HG03558 (cell line): ENCODE measurements at regions not wholly inside any gene's neighbourhood (a gene's known extent, or its start where the extent isn't known, plus 50 kb on each side); places are given as distances from the start of the nearest gene placed in this dataset.

Experiments used
- ATAC-seq: cut with Tn5 transposase; IDR thresholded peaks from one replicate; pipeline ENCODE4 v1.9.1; 2021; ENCODE audit warnings: moderate number of reproducible peaks; ENCODE audit not compliant: unreplicated experiment; ENCODE audit errors: extremely low read depth

DNA sequence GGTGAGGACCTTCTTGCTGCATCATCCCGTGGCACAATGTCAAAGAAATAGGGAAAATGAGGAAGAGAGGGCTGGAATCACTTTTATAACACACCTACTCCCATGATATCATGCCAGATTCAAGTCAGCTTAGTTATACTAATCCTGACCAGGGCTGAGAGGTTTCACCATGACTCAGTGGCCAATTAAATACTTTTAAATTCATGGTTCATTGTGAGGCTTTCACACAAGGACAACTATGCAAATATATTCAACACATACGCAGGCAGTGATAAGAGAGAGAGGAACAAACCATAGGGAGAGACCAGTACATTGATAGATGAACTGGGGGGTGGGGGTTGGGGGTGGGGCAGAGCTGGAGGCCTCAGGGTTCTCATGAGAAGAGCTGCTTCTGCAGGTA is 313.1 kb downstream of the LRFN2 start:
- no peak for ATAC-seq

DNA sequence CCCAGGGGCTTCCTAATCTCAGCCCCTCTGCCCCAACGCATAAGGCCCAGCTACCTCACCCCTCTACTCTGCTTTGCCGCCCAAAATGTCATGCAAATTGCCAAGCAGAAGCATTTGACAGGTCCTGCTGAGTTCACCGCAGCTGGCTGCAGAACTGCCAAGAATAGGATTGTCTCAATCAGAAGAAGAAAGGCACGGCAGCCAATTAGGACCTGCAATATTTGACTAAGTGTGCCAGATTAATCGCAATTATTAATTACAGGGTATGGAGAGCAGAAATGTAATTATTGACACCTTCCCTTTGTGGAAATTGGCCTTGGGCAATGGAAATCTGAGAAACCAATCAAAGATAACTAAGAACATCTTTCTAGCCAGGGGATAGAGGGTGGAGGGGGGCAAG is 318.6 kb downstream of the LRFN2 start:
- ATAC-seq, result no peak

DNA sequence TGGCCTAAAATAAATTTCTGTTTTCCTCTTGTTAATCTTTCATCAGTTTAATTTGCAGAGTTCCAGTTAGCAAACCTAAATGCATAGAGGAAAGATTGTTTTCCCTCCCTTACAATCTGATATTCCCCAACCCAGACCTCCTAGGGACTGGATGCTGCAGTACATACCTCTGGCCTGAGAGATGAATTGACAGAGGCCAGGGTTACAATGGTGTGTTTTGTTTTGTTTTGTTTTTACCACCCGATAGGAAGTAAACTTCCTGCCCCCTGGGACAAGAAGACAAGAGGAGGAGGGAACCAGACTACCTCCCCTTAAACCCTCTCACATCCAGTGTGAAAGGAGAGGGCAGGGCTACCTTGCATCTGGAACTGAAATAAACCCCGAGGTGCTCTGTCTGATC is 319.0 kb downstream of the LRFN2 start:
- no peak for ATAC-seq

DNA sequence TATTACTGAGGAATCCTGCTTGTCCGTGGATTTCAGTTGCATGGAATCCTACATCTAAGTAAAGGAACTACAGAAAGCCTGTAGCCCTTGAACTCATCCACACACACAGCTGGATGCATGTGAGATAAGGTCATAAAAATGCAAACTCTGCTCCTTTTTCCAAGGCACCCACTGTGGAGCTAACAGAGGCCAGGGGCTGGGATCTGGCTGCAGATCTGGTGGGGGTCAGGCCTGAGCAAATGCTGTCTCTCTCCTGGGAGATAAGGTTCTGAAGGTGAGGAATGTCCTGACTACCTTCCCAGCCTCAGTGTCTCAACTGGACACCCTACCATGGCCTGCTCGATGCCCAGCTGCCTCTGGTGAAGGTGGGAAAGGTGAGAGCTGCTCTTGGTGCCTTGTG is 321.5 kb downstream of the LRFN2 start:
- ATAC-seq, result no peak

DNA sequence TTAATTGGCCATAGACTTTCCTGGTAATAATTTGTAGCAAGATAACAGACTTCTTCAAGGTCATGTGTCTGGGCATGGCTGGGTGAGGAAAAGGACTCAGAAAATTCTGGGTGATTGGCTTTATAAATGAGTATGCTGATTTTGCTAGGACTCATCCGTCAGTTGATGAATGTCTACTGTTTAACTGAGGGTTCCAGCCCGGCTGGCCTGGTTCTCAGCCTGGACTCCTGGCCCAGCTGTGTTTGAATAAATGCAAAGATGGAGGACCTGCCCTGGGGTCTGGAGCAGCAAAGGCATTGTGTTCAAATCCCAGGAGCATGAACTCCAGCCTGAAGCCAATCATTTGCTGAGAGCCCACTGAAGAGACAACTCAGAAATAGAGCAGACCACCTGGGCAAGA is 323.2 kb downstream of the LRFN2 start:
- no peak for ATAC-seq

DNA sequence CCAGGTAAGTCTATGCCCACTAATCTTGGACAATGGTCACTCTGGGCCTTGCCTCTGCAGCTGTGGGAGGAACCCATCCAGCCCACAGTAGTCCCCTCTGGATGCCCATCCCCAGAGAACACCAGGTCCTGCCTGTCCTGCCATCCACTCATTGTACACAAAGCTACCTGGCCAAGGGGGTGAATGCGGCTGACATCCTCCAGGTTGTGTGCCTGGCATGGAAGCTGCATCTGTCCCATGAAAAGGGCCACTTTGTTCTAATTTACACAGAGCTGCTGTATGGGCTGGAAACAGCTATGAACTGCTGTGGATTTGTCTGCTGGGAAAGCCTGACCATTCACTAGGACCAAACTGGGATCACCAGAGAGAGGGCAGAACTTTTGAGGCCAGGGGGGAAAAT is 324.8 kb downstream of the LRFN2 start:
- no peak for ATAC-seq

DNA sequence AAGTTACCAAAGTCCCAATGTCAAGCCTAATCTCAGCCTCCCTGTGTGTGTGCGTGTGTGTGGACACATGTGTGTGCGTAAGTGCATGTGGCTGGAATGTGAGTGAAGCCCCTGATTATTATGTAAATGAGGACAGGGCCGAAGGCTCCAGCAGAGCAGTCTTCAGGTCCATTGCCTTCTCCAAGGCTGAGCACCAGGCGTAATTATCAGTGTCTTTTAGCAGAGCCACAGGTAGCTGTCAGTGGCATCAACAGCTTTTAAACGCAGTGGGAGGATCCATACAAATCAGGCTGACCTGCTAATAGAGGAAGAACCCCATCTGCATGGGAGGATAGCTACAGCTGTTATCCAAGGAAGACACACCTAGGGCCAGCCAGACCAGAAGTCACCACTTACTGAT is 324.3 kb upstream of the MOCS1 start:
- ATAC-seq, result no peak

GRCh38 chr6:40256831-40257230 is 322.6 kb upstream of the MOCS1 start:
- ATAC-seq, result no peak

- ATAC-seq, result no peak
These were observed 322.0 kb upstream of the MOCS1 start for GRCh38 chr6:40256224-40256623.

DNA sequence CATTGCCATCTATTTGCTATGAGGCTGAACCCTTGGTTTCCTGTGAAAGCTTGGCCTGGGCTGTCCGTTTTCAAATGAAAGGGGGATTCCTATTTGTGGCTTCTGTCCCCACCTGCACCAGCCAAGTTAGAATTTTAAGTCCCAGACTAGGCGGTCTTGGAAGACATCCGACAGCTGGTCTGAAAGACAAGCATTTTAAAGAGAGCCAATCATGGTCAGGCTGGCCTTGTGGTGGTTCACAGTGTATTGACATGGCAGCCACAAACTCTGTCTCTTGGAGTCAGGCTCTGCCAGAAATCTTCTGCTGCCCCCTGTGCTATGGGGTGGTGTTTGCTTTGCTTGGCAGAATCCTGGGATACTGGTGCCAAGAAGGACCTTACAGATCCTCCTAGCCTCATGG is 319.2 kb upstream of the MOCS1 start:
- ATAC-seq, result no peak

DNA sequence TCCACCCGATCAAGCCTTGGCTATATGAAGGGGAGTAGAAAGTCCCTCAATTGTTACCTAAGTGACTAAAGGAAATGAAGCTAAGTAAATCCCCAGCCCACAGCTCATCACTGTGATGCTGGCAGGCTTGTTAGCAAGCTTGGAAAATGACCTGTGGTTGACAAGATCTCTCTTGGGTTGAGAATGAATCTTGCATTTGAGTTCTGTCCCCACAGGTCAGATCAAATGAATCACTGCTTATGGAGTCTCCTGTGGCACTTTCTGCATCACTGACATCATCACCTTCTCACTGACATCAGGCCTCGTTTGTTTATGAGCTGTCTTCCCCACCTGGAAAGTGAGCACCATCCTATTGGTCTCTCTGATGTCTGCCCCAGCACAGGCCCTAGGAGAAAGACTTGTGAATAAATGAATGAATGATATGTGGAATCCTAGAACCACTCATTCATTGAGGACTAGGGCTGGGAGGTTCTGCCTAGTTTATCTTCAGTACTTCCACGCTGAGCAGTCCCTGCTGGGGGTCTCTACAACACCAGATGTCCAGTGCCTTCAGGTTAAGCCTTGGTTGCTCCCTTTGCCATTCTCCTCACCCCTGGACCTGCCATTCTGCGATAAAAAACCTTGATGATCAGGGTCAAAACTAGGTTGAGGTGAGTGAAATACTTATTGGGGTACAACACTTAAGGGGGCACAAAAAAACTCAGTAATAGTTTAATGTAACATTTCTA is 318.4 kb upstream of the MOCS1 start:
- ATAC-seq, result no peak

DNA sequence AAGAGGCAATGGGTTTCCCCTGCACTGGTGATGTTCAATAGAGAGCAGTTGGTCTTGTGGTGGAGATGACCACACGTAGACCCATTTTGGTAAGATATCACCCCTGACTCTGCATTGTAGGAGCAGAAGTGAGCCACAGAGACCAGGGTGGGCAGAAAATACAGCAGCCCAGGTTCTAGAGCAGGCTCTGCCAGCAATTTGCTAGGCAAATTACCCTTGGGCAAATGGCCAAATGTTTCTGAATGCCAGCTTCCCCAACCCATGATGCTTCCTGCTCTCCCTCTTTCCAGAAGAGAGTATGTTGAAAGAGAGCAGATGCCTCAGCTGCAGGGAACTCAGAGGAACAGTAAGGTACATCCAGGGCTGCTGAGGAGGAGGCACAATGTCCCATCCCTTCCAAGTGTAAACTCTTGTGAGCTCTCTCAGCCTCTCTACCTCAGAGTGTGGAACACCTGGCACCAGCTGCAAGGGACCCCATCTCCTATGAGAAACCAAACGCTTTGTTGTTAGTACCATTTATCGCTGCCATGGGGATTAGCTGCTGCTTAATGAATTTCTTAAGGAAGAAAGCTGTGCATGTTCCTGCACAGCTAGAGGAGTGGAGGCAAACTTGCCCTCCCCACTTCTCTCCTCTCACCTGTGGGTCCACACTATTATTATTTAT is 317.5 kb upstream of the MOCS1 start:
- no peak for ATAC-seq

DNA sequence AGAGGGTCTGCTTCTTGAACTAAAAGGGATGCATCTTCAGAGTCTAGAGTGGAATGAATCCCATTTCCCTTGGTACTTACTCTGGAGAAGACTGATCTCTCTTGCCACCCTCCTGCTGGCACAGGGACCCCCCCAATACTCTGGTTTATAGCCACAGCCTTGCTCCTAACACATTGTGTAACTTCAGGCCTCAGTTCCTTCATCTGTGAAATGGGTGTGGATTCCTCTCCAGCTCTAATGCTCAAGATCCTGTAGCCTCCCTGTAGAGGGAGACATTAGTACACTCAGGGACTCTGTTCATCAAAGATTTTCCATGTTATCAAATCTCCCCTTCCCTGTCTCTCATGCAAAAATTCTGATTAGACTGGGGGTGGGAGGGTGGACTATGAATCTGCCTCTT is 315.7 kb upstream of the MOCS1 start:
- ATAC-seq, result no peak

DNA sequence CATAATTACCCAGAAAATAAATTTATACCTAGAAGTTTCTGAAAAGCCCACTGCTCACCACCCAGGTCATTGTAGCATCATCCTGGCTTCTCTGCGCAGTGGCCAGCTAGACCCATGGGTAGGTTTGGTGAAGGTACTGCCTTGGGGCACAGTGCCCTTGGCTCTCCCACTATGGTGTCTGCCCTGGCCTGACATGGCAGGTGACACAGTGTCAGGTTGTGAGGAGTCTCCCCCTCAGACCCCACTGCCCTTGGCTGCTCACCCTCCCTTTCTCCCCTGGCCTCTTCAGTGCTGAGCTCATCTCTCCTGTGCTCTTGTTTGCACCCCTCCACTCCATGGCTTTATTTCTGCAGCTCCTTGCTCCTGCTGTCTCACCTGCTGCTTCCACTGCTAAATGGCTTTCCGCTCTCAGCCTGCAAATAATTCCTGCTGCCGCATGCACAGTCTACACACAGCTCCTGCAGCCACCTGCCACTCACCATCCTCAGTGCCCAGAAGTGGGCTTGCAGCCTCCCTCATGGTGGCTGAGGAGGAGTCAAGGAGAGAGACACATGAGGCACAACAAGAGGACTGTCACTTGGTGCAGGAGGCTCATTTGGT is 313.4 kb upstream of the MOCS1 start:
- no peak for ATAC-seq

- ATAC-seq, result no peak
These were observed 310.4 kb upstream of the MOCS1 start for GRCh38 chr6:40244699-40245098.

DNA sequence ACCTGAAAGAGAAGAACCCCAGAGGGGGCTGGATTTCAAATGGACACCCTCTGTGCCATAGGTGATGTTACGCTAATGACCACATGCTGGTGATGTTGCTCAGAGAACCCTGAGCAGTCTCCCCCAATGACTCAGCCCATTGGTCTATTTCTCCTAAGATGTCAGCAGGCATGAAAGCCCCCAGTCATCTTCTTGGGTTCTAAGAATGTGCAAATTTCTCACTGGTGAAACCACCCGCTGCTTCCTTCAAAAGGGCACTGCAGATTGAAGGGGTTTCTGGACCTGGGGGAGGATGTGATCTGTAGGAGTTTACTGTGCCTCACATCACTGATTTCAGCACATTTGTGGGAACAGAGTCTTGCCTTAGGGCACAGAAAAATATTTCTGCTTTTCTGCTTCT is 298.4 kb upstream of the MOCS1 start:
- ATAC-seq, result no peak

DNA sequence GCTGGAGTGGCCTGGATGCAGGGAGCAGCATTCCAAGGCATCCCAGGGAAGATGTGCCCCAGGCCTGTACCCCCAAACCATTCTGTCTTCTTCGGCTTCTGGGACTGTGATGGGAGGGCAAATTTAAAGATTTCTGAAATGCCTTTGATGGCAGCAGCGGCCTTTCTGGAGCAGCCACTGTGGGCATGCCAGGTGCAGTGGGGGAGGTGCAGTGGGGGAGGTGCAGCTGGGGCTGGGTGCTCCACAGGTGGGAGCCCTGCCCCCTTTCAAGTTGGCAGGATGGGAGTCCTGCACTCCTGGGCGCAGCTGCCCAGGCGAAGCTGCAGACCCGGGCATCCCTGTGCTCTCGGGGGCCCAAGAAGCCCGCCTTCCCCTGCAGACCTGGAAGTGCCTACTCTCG is 293.5 kb upstream of the MOCS1 start:
- no peak for ATAC-seq

DNA sequence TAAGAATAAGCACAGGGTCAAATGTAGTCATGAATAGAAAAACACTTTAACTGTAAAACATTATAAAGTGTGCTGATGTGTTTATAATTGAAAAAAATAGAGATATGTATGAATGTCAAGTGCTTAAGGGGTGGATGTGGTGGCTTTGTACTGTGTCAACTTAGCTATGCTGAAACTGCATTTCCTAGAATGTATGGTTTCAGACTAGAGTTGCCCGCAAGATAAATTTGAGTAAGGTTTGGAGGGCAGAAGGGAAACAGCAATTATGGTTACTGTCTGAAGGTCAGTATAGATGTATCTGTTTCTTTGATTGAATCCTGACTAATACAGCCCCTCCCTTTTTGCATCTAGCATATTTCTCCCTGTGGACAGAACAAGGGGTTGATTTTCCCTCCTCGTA is 288.1 kb upstream of the MOCS1 start:
- ATAC-seq, result no peak

- ATAC-seq, result no peak
These were observed 285.5 kb upstream of the MOCS1 start for GRCh38 chr6:40219799-40220198.

DNA sequence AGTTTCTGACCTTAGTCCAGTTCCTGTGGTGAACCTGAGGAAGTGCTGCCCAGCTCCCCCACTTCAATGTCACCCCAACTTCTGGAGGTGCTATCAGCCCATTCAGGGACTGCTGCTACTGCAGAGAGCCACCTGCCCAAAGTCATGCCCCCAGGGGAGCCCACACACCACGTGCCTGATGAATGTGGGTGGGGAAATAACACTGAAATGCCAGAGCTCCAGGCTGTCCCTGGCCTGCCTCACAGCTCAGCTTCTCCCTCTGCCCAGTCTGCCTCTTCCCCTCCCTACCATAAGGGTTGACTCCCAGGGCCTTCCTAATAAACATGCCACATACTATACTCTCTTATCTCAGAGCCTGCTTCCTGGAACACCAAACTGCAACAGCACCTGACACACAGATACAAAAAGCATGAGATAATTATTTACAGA is 276.4 kb upstream of the MOCS1 start:
- no peak for ATAC-seq

DNA sequence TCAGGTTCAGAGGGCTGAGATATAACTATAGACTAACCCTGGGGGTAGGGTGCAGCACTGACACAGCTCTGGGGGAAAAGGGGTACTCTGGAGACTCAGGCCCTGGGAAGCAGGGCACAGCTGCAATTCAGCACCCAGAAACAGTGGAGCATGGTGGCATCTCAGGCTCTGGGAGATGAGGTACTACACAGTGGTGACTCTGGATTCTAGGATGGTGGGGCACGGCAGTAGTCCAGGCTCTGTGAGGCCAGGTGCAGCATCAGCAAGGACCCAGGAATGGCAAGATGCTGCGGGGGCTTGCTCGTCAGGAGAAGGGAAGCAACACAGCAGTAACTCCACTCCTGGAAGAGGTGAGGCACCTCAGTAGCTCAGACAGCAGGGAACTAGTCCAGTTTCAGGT is 271.5 kb upstream of the MOCS1 start:
- no peak for ATAC-seq

- no peak for ATAC-seq
These were observed 270.7 kb upstream of the MOCS1 start for GRCh38 chr6:40205004-40205403.
